OCI-LY3 (cell line): ENCODE measurements at regions not wholly inside any gene's neighbourhood (a gene's known extent, or its start where the extent isn't known, plus 50 kb on each side); places are given as distances from the start of the nearest gene placed in this dataset.

Source experiments
- H2AFZ ChIP-seq: fragments of 200-600, 300-600 bp; shearing (Covaris generic); 2 replicates; pipeline ENCODE4 v1.6.0; 2014; ENCODE audit warnings: antibody characterized with exemption, low read depth, low read length
- H3K27ac ChIP-seq: fragments of 200-600, 300-600 bp; sonication (generic); 2 replicates; pipeline ENCODE4 v1.5.1; 2014; ENCODE audit warnings: mild to moderate bottlenecking, low read length, moderate library complexity, mixed read lengths
- H3K27me3 ChIP-seq: fragments of 200-600, 300-600 bp; sonication (generic); 2 replicates; pipeline ENCODE4 v1.6.1; 2014; ENCODE audit warnings: low read depth, low read length, mixed read lengths
- H3K36me3 ChIP-seq: fragments of 200-600, 300-600 bp; sonication (generic); replicated peaks from 2 replicates; pipeline ENCODE3; 2014; ENCODE audit warnings: low read depth, low read length, mixed read lengths
- H3K4me1 ChIP-seq: fragments of 300-600, 200-600 bp; sonication (generic); 2 replicates; pipeline ENCODE4 v1.6.1; 2014; ENCODE audit warnings: low read length, mixed read lengths
- H3K4me2 ChIP-seq: fragments of 200-600, 300-600 bp; sonication (generic); 2 replicates; pipeline ENCODE4 v1.6.1; 2014; ENCODE audit warnings: low read length, mixed read lengths
- H3K4me3 ChIP-seq: fragments of 300-600, 200-600 bp; sonication (generic); 2 replicates; pipeline ENCODE4 v1.5.1; 2014; ENCODE audit warnings: antibody characterized with exemption, mild to moderate bottlenecking, low read length, moderate library complexity
- H3K79me2 ChIP-seq: fragments of 300-600, 200-600 bp; shearing (Covaris generic); 2 replicates; pipeline ENCODE4 v1.6.1; 2014; ENCODE audit warnings: mild to moderate bottlenecking, low read length, mixed read lengths
- H3K9ac ChIP-seq: fragments of 300-600, 200-600 bp; shearing (Covaris generic); 2 replicates; pipeline ENCODE4 v1.6.0; 2014; ENCODE audit warnings: mild to moderate bottlenecking, low read length, moderate library complexity
- H3K9me3 ChIP-seq: fragments of 200-600, 300-600 bp; shearing (Covaris generic); 2 replicates; pipeline ENCODE4 v1.6.1; 2014; ENCODE audit warnings: low read length, mixed read lengths; ENCODE audit not compliant: insufficient read depth
- H4K20me1 ChIP-seq: fragments of 200-600, 300-600 bp; sonication (generic); 2 replicates; pipeline ENCODE4 v1.6.1; 2016; ENCODE audit warnings: low read length, mixed read lengths; ENCODE audit not compliant: insufficient read depth
- CTCF ChIP-seq: fragments of 200-600, 300-600 bp; sonication (generic); IDR thresholded peaks from 2 replicates; pipeline ENCODE4 v1.5.1; 2014; ENCODE audit warnings: antibody characterized with exemption, low read length, low read depth
- EZH2phosphoT487 ChIP-seq: fragments of 200-600 bp; shearing (Covaris generic); IDR thresholded peaks from 2 replicates; pipeline ENCODE4 v1.6.1; 2018; ENCODE audit warnings: antibody characterized with exemption, mixed run types, low read depth

- no peaks in the 10 kb centered on the region for H4K20me1 ChIP-seq
- H3K4me2 ChIP-seq: no peak overlapping the region
Observed at GRCh38 chr10:109706026-109706560, 217.2 kb downstream of the XPNPEP1 start.

GRCh38 chr10:109701633-109702215 lies 221.6 kb downstream of the XPNPEP1 start:
- H3K4me3 ChIP-seq: no peak overlapping the region
- H4K20me1 ChIP-seq: no peaks in the 10 kb centered on the region
- no peaks in the 10 kb centered on the region for H3K27me3 ChIP-seq
- no peak overlapping the region for H3K9ac ChIP-seq
- no peaks in the 10 kb centered on the region for H3K79me2 ChIP-seq
- no peak overlapping the region for H3K27ac ChIP-seq
- no peak overlapping the region for H2AFZ ChIP-seq
- no peak for TF ChIP-seq EZH2phosphoT487
- no peak for TF ChIP-seq CTCF
- no peak overlapping the region for H3K4me2 ChIP-seq
- H3K9me3 ChIP-seq: no peaks in the 10 kb centered on the region
- H3K4me1 ChIP-seq: no peaks in the 10 kb centered on the region
- no peaks in the 10 kb centered on the region for H3K36me3 ChIP-seq

More at GRCh38 chr10:109706026-109706560, 217.2 kb downstream of the XPNPEP1 start:
- Histone ChIP-seq H3K4me1 (no peaks in the 10 kb centered on the region), H3K27ac (no peak overlapping the region), H3K4me3 (no peak overlapping the region), H3K9ac (no peak overlapping the region), H2AFZ (no peak overlapping the region), H3K79me2 (no peaks in the 10 kb centered on the region), H3K27me3 (no peaks in the 10 kb centered on the region), H3K36me3 (no peaks in the 10 kb centered on the region), H3K9me3 (no peaks in the 10 kb centered on the region)
- TF ChIP-seq EZH2phosphoT487 (no peak), CTCF (no peak)

DNA sequence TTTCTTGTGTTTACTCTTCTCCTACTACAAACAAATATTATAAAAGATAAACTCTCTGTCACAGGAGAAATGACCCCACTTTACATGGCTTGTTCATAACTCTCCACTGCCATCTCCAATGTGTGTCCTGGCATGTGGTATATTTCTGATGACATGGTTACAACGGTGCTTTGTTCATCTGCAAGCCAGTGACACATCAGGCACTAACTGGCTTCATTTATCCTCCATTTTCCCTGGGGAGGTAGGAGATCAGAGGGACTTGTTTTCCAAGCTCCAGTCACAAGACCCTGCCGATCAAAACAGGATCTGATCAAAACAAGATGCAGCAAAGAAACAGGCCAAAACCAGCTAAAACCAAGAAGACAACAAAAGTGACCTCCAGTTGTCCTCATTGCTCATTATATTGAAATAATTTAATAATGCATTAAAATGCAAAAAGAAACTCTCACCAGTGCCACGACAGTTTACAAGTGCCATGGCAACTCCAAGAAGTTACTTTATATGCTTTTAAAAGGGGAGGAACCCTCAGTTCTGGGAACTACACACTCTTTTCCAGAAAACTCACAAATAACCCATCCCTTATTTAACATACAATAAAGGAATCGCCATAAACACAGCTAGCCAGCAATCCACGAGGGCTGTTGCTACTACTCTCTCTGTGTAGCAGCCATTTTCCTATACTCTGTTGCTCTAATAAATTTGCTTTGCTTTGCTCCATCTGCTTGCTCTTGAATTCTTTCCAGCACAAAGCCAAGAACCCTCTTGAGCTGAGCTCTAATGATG lies 224.2 kb downstream of the XPNPEP1 start:
- no peak overlapping the region for H2AFZ ChIP-seq
- H3K9ac ChIP-seq: no peak overlapping the region
- H3K27ac ChIP-seq: no peak overlapping the region
- no peaks in the 10 kb centered on the region for H3K36me3 ChIP-seq
- H3K4me1 ChIP-seq: no peaks in the 10 kb centered on the region
- no peaks in the 10 kb centered on the region for H3K27me3 ChIP-seq
- H3K4me2 ChIP-seq: no peak overlapping the region
- H3K4me3 ChIP-seq: no peak overlapping the region
- H3K9me3 ChIP-seq: no peaks in the 10 kb centered on the region
- TF ChIP-seq CTCF (no peak), EZH2phosphoT487 (no peak)
- no peaks in the 10 kb centered on the region for H4K20me1 ChIP-seq
- no peaks in the 10 kb centered on the region for H3K79me2 ChIP-seq

- H3K4me2 ChIP-seq: no peak overlapping the region
- H4K20me1 ChIP-seq: no peaks in the 10 kb centered on the region
- no peak overlapping the region for H3K4me3 ChIP-seq
- no peak overlapping the region for H2AFZ ChIP-seq
- H3K9me3 ChIP-seq: no peaks in the 10 kb centered on the region
- H3K9ac ChIP-seq: no peak overlapping the region
- H3K27ac ChIP-seq: no peak overlapping the region
- H3K4me1 ChIP-seq: no peaks in the 10 kb centered on the region
- no peaks in the 10 kb centered on the region for H3K36me3 ChIP-seq
- H3K27me3 ChIP-seq: no peaks in the 10 kb centered on the region
- no peak for TF ChIP-seq CTCF
- TF ChIP-seq EZH2phosphoT487: no peak
- H3K79me2 ChIP-seq: no peaks in the 10 kb centered on the region
Observed at GRCh38 chr10:109698086-109698485, 225.2 kb downstream of the XPNPEP1 start.
